Activated CD8-positive, alpha-beta memory T cell treated with anti-CD3 and anti-CD28 coated beads, Interleukin-2, amount 50 U/mL, for 4 hours (primary cell): ENCODE measurements at regions not wholly inside any gene's neighbourhood (a gene's known extent, or its start where the extent isn't known, plus 50 kb on each side); places are given as distances from the start of the nearest gene placed in this dataset.

Experiments used
- DNase-seq: peaks from one replicate; pipeline ENCODE4 v3.0.0-alpha.2; 2020

- no peak for DNase-seq
Measured at GRCh38 chrX:49773993-49774392, 55.1 kb upstream of the PAGE4 start.

- no peak for DNase-seq
Measured at GRCh38 chrX:49767236-49767635, 61.9 kb upstream of the PAGE4 start.

GRCh38 chrX:49762175-49762720 is 66.5 kb upstream of the PAGE1 start:
- DNase-seq, result no peak

GRCh38 chrX:49761481-49761880 is 65.7 kb upstream of the PAGE1 start:
- DNase-seq, result no peak

GRCh38 chrX:49760290-49760890 is 64.6 kb upstream of the PAGE1 start:
- DNase-seq, result no peak

- no peak for DNase-seq
Measured at GRCh38 chrX:49756692-49757091, 60.9 kb upstream of the PAGE1 start.

- DNase-seq, result peak; percentile 27
Measured at GRCh38 chrX:49754233-49754857, 58.6 kb upstream of the PAGE1 start.

- DNase-seq, result no peak
Measured at GRCh38 chrX:49753691-49754090, 57.9 kb upstream of the PAGE1 start.

GRCh38 chrX:49748211-49748956 is 52.6 kb upstream of the PAGE1 start:
- no peak for DNase-seq

GRCh38 chrX:49746306-49746705 is 50.5 kb upstream of the PAGE1 start:
- no peak for DNase-seq
